ENCODE measurements at regions not wholly inside any gene's neighbourhood (a gene's known extent, or its start where the extent isn't known, plus 50 kb on each side); places are given as distances from the start of the nearest gene placed in this dataset.

GRCh38 chr2:5479265-5479928 lies 212.8 kb upstream of the SOX11 start:
- DNase-seq (ENCODE audit: low spot score): no peak

GRCh38 chr2:5482929-5483331 lies 209.3 kb upstream of the SOX11 start:
- in situ Hi-C loops (cut with HindIII; ENCODE audit: low sequenced_read_pairs): no loop called here
- no peak for DNase-seq (ENCODE audit: low spot score)

More at GRCh38 chr2:5479265-5479928, 212.8 kb upstream of the SOX11 start:
- in situ Hi-C loops (cut with HindIII; ENCODE audit: low sequenced_read_pairs): no loop called here

DNA sequence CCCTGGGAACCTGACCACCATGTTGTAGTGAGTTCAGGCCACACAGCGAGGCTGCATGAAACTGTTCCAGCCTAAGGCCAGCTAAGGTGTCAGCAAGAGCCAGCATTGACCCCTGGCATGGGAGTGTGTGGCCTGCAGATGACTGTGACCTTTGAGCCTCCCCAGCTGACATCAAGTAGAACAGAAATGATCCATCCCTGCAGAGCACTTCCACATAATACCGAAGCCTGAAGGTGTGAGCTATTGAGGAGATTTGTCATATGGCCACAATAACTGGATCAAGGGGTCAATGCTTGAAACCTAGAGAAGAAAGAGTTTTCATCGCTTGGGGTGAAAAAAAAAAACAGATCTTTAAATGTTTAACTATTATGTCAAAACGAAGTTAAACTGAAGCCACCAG lies 207.3 kb upstream of the SOX11 start:
- DNase-seq (ENCODE audit: low spot score): no peak

DNA sequence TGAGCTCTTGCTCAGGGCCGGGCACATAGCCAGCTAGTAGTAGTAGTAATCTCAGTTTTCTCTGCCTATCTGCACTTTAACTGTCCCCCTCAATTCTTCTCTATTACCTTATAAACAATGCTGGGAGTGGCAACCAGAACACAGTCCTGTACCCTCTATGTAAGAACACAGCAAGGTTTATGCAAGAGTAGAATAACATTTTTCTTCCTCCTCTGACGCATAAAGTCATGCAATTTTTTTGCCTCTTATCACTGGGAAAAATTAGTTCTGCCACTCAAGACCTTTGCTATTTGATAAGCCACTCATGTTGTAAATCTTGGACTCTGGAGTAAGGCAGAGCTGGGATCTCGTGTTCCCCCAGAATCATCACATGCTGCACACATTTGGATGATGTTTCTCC lies 200.7 kb upstream of the SOX11 start:
- no peak for DNase-seq (ENCODE audit: low spot score)
- in situ Hi-C loops (cut with HindIII; ENCODE audit: low sequenced_read_pairs): no loop called here

More for the DNA sequence above, 207.3 kb upstream of the SOX11 start:
- in situ Hi-C loops (cut with HindIII; ENCODE audit: low sequenced_read_pairs): no loop called here

GRCh38 chr2:5493256-5493655 lies 198.9 kb upstream of the SOX11 start:
- no peak for DNase-seq (ENCODE audit: low spot score)
- in situ Hi-C loops (cut with HindIII; ENCODE audit: low sequenced_read_pairs): no loop called here

GRCh38 chr2:5494212-5494611 lies 198.0 kb upstream of the SOX11 start:
- in situ Hi-C loops (cut with HindIII; ENCODE audit: low sequenced_read_pairs): no loop called here
- no peak for DNase-seq (ENCODE audit: low spot score)

- in situ Hi-C loops (cut with HindIII; ENCODE audit: low sequenced_read_pairs): no loop called here
- DNase-seq (ENCODE audit: low spot score): no peak
These were observed 196.6 kb upstream of the SOX11 start for GRCh38 chr2:5495586-5495985.

GRCh38 chr2:5497874-5498273 lies 194.3 kb upstream of the SOX11 start:
- in situ Hi-C loops (cut with HindIII; ENCODE audit: low sequenced_read_pairs): no loop called here
- no peak for DNase-seq (ENCODE audit: low spot score)

- no peak for DNase-seq (ENCODE audit: low spot score)
- in situ Hi-C loops (cut with HindIII; ENCODE audit: low sequenced_read_pairs): no loop called here
These were observed 190.4 kb upstream of the SOX11 start for GRCh38 chr2:5501807-5502206.

- no peak for DNase-seq (ENCODE audit: low spot score)
- in situ Hi-C loops (cut with HindIII; ENCODE audit: low sequenced_read_pairs): no loop called here
These were observed 189.8 kb upstream of the SOX11 start for GRCh38 chr2:5502385-5502784.

GRCh38 chr2:5504756-5505155 lies 187.4 kb upstream of the SOX11 start:
- DNase-seq (ENCODE audit: low spot score): no peak
- in situ Hi-C loops (cut with HindIII; ENCODE audit: low sequenced_read_pairs): no loop called here

DNA sequence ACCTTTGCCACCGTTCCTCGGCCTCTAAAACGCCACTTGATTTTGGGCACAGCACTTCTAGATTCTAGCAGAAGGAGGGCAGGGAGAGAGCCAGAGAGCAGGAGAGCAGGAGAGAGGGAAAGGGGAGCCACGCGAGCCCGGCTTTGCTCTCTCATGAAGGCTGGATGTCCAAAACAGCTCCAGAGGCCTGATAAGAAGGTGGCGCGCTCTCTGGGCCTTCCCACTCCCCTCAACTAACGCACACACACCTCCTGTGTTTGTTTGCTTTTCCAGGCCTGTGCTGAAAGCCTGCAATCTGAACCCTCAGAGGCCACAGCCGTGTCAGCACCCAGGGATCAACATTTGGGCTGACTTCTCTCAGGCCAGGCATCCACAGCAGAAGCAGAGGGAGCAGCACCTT lies 184.8 kb upstream of the SOX11 start:
- in situ Hi-C loops (cut with HindIII; ENCODE audit: low sequenced_read_pairs): no loop called here
- DNase-seq (ENCODE audit: low spot score): no peak

DNA sequence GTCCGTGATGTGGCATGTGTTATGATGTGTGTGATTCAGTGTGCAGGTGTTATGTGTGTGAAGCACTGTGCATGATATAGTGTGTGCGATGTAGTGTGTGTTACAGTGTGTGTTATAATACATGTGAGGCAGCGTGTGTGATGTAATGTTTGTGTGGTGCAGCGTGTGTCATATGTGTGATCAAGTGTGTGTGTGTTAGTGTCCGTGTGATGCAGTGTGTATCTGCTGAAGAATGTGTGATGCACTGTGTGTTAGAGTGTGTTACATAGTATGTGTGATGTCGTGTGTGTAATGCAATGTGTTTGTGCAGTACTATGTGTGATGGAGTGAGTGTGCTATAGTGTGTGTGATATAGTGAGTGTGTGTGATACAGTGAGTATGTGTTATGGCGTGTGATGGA lies 182.8 kb upstream of the SOX11 start:
- in situ Hi-C loops (cut with HindIII; ENCODE audit: low sequenced_read_pairs): no loop called here
- DNase-seq (ENCODE audit: low spot score): no peak

DNA sequence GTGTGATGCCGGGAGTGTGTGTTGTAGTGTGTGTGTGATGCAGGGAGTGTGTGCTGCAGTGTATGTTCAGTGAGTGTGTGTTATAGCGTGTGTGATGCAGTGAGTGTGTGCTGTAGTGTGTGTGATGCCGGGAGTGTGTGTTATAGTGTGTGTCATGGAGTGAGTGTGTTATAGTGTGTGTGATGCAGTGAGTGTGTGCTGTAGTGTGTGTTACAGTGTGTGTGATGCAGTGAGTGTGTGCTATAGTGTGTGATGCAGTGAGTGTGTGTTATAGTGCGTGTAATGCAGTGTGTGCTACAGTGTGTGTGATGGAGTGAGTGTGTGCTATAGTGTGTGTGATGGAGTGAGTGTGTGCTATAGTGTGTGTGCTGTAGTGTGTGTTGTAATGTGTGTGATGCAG lies 182.1 kb upstream of the SOX11 start:
- in situ Hi-C loops (cut with HindIII; ENCODE audit: low sequenced_read_pairs): no loop called here
- no peak for DNase-seq (ENCODE audit: low spot score)

DNA sequence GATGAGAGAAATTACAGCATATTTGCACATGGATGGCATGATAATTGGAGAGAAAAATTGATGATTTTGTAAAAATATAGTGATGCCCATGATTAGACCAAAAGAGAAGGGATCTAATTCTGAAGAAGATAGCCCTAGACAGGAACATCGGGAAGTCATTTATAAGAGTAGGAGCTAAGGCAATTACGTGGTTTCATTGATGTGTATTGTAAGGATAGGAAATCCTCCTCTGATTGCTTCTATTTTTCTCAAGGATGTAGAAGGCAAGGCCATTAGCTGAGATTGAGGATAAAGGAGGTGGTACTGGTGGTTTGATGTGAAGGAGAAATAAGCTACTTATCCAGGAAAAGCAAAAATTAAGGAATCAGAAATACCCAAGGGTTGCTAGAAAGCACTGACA lies 176.5 kb upstream of the SOX11 start:
- no peak for DNase-seq (ENCODE audit: low spot score)
- in situ Hi-C loops (cut with HindIII; ENCODE audit: low sequenced_read_pairs): no loop called here

GRCh38 chr2:5519286-5519685 lies 172.9 kb upstream of the SOX11 start:
- no peak for DNase-seq (ENCODE audit: low spot score)
- in situ Hi-C loops (cut with HindIII; ENCODE audit: low sequenced_read_pairs): no loop called here

- no peak for DNase-seq (ENCODE audit: low spot score)
- in situ Hi-C loops (cut with HindIII; ENCODE audit: low sequenced_read_pairs): no loop called here
These were observed 171.7 kb upstream of the SOX11 start for GRCh38 chr2:5520463-5520972.

DNA sequence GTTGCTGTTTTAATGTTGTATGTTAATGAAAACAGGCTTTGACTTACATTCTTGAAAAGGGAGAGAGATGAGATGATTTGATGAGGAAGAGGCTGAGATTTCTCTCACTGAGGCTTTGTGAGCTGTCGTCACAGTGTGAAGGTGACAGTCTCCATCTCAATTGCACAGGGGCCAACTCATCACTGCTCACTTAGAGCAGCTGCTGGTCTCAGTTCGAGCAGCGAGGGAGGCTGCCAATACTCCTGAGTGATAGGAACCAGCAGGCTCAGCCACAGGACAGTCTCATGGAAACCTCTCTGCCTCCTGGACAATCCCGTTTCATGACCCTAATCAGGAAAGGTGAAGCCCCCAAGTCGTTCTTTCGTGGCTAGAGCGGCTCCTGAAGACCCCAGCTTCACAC lies 170.7 kb upstream of the SOX11 start:
- DNase-seq (ENCODE audit: low spot score): no peak
- in situ Hi-C loops (cut with HindIII; ENCODE audit: low sequenced_read_pairs): no loop called here

- no peak for DNase-seq (ENCODE audit: low spot score)
- in situ Hi-C loops (cut with HindIII; ENCODE audit: low sequenced_read_pairs): no loop called here
These were observed 167.6 kb upstream of the SOX11 start for GRCh38 chr2:5524551-5524950.

DNA sequence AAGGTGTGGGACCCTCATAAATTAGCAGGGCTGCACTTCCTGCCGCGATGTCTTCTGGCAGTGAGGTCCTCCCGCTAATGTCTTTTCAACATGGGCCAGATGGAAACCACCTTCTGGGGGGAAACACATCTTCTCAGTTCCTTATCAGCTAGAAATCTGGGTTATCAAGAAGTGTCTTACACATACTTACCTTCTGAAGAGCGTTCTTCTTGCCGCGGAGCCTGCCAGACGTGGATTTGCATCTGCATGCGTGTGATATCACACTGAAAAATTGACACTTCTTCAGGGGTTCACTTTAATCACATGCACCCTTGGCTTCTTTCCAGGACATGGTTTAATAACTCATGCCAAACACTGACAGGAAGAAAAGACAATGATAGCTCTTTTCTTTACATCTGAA lies 163.5 kb upstream of the SOX11 start:
- in situ Hi-C loops (cut with HindIII; ENCODE audit: low sequenced_read_pairs): no loop called here

DNA sequence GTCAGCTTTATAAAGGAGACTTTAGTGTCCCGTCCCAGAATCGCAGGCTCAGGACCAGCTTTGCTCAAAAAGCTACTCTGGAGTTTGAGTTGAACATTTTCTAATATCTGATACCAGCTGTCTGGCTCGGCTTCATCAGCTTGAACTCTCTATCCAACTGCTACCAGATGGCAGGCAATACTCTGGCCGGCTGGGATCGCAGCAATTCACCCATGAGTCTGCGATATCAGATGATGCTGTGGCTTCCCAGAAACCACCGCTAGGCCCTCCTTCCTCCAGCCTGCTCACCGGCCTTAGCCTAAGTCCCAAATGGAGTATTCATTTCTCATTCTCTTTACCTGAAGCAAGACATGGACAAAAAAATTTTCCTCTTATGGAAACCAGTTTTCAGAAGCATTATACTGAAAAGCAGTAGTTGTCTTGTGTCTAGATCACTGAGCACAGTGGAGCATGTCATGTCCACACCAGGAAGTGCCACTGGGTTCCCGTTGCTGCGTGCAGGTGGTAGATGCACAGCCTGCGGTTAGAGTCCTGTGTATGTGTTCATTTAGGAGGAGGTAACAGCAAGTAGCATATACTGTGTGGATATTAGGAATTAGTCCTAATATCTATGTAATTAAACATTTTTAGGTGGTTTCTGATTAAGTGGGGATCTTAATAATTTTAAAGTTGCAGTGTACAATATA lies 162.0 kb upstream of the SOX11 start:
- DNase-seq (ENCODE audit: low spot score): no peak
- in situ Hi-C loops (cut with HindIII; ENCODE audit: low sequenced_read_pairs): no loop called here

More for the DNA sequence above, 163.5 kb upstream of the SOX11 start:
- DNase-seq (ENCODE audit: low spot score): no peak

All from G401 (cell line).